ENCODE measurements at regions not wholly inside any gene's neighbourhood (a gene's known extent, or its start where the extent isn't known, plus 50 kb on each side); places are given as distances from the start of the nearest gene placed in this dataset.
"Not testable (repeated sequence)": the region's sequence is repeated elsewhere in the genome, so short reads cannot be mapped to it uniquely, and the experiment has no call there.

GRCh38 chr11:37843603-37844002 lies 1245.6 kb upstream of the RAG2 start:
- in situ Hi-C loops (cut with MboI; ENCODE audit: low sequenced_read_pairs), result no loop called here

DNA sequence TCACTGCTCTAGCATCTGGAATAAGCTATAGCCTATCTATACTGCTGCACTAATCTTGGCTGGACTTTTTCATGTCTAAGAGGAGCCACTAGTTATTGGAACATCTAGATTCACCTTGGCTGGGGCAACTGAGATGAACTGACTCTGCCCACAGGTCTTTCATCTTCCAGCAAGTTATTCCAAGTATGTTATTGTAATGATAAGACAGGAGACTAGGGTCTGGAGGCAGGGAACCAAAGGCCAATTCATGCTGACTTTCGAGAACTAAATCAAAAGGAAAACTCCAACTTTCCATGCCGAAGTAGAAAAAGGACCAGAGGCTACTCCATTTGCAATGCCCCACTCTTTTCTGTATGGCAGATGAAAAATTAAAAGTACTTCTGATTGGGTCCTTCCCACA lies 1243.0 kb upstream of the RAG2 start:
- in situ Hi-C loops (cut with MboI; ENCODE audit: low sequenced_read_pairs), result no loop called here

DNA sequence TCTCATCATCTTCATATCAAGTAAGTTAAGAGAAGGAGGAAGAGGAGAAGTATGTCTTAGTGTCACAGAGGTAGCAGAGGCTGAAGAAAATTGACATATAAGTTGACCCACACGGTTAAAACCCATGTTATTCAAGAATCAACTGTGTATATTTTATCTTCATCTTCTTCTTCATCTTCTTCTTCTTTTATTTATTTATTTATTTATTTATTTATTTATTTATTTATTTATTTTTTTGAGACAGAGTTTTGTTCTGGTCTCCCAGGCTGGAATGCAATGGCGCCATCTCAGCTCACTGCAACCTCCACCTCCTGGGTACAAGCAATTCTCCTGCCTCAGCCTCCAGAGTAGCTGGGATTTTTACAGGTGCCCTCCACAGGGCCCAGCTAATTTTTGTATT lies 1242.3 kb upstream of the RAG2 start:
- in situ Hi-C loops (cut with MboI; ENCODE audit: low sequenced_read_pairs), result not testable (repeated sequence)

- in situ Hi-C loops (cut with MboI; ENCODE audit: low sequenced_read_pairs), result no loop called here
These were observed 1232.5 kb upstream of the RAG2 start for GRCh38 chr11:37830529-37830928.

- in situ Hi-C loops (cut with MboI; ENCODE audit: low sequenced_read_pairs), result no loop called here
These were observed 1219.8 kb upstream of the RAG2 start for GRCh38 chr11:37817727-37818270.

DNA sequence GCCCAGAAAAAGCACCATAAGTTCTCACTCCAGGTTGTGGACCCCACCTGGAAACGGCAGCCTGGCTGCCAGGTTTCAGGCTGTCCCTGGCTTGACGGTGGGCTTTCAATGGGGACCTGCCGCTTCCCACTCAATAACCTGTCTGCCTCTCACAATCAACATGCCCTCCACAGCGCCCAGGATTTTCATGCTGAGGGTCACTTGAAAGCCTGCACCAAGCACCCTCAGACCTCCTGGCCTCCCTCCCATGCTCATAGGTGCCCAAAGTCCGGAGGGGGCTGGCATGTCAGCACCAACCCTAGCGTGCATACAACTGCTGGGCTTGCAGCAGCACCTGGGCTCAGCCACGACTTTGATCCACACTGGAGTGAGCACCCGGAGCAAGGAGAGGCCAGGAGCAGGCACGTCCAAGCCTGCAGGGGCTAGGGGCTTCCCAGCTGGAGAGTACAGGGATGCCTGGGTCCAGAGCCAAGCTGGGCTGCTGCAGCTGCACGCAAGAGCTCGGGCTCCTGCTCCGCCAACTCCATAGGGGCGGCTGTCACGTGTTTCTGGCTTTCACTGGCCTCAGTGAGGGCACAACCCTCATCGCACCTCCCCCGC lies 1214.3 kb upstream of the RAG2 start:
- in situ Hi-C loops (cut with MboI; ENCODE audit: low sequenced_read_pairs), result no loop called here

DNA sequence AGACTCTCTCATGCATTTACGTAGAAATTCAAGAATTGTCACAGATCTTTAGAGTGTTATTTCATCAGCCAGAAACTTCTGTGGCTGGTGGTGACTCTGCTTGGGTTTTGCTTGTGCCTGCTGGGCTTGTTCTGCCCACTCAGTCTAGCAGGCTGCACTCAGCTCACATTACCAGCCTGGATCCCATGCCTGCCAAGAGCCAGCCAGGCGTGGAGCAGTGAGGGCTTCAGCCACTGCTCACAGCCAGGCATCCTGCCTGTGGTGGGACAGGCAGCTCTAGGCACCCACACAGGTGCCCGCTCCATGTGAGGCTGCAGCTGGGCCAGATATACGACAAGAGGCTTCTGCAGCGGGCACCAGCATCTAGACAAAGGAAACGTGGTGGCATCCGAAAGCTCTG lies 1213.3 kb upstream of the RAG2 start:
- in situ Hi-C loops (cut with MboI; ENCODE audit: low sequenced_read_pairs), result no loop called here

DNA sequence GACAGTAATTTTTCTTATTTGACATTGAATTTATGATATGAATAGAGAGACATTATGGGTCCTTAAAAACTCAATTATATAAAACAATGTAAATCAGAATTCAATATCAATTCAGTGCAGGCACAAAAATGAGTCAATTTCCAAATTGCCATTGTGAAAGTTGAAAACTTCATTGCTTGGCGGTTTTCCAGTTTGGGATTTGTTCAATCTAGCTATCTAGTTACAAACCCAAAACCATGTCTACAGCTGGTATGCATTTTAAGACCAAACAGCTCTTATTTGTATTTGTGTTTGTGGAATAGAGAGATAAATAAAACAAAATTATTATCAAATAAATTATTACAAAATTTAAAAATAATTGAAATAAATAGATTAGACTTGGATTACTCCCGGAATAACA lies 1206.6 kb upstream of the RAG2 start:
- in situ Hi-C loops (cut with MboI; ENCODE audit: low sequenced_read_pairs), result no loop called here

DNA sequence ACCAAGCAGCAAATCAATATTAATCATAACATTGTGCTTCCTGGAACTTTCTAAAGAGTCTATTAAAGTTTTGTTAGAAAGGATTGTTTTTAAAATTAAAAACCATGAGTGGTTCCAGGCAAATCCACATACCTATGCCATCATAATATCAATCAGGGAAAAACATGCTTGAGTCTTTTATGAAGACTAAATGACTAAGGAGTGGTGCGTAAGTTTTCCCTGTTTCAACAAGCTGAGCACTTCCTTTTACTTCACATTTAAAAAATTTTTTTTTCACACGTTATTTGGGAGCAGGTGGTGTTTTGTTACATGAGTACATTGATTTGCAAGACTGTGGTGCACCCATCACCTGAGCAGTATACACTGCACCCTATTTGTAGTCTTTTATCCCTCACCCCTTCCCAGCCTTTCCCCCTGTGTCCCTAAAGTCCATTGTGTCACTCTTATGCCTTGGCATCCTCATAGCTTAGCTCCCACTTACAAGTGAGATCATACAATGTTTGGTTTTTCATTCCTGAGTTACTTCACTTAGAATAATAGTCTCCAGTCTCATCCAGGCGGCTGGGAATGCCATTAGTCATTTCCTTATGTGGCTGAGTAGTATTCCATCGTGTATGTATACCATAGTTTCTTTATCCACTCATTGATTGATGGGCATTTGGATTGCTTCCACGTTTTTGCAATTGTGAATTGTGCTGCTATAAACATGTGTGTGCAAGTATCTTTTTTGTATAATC lies 1190.3 kb upstream of the RAG2 start:
- in situ Hi-C loops (cut with MboI; ENCODE audit: low sequenced_read_pairs), result no loop called here

GRCh38 chr11:37786214-37786755 lies 1188.2 kb upstream of the RAG2 start:
- in situ Hi-C loops (cut with MboI; ENCODE audit: low sequenced_read_pairs), result no loop called here

- in situ Hi-C loops (cut with MboI; ENCODE audit: low sequenced_read_pairs), result no loop called here
These were observed 1176.4 kb upstream of the RAG2 start for GRCh38 chr11:37774441-37774840.

GRCh38 chr11:37770145-37770544 lies 1172.1 kb upstream of the RAG2 start:
- in situ Hi-C loops (cut with MboI; ENCODE audit: low sequenced_read_pairs), result no loop called here

GRCh38 chr11:37762079-37762478 lies 1164.0 kb upstream of the RAG2 start:
- in situ Hi-C loops (cut with MboI; ENCODE audit: low sequenced_read_pairs), result no loop called here

DNA sequence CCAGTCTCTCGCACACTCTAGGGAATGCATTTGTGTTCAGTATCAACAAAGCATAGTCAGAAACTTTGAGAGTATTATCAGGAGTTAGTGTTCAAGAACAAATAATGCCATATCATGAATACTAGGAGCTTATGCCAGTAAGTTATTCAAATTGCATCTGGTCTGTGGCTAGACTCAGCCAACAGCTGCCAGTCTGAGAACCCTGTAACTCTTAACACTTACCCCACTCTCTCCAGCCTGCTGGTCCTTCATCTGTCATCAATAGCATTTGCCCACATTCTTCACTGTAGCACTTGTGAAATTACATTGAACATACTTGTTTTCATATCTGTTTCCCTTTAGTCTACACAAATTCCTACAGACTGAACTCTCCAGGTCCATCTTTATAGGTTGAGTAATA lies 1157.5 kb upstream of the RAG2 start:
- in situ Hi-C loops (cut with MboI; ENCODE audit: low sequenced_read_pairs), result no loop called here

- in situ Hi-C loops (cut with MboI; ENCODE audit: low sequenced_read_pairs), result no loop called here
These were observed 1150.6 kb upstream of the RAG2 start for GRCh38 chr11:37748641-37749040.

GRCh38 chr11:37747121-37747520 lies 1149.1 kb upstream of the RAG2 start:
- in situ Hi-C loops (cut with MboI; ENCODE audit: low sequenced_read_pairs), result no loop called here

DNA sequence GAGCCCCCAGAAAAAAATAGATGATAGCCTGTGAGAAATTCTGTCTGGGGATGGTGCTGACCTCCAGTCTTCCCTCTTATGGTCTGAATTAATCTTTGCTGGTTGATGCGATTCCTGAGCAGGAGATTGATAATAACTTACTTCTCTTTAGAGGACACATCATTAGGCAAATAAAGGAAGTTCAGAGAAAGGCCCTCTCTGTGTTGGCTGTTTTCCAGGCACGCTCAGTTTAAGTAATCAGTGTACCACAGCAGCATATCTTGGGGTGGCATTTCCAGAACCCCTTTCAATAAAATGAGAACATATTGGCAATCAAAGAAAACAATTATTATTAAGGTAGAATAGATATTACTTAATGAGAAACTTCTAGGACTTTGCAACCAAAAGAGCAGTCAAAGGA lies 1129.3 kb upstream of the RAG2 start:
- in situ Hi-C loops (cut with MboI; ENCODE audit: low sequenced_read_pairs), result no loop called here

DNA sequence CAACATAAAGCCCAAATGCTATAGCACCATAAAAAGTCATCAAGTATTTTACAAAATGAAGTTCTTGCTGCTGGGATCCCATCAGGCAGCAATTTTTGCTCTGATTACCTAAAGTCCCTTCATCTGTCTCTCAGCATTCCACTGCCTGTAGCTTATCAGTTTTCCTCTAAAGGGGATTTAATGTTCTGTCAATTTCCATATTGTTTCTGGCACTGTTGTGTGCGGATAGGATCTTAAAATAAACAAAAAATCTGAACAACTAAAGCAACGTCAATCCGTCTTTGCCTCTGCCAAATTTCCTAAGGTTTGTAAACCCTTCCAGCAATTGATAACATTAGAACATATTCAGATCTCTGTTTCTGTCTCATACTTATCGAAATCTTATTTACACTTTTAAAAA lies 1126.3 kb upstream of the RAG2 start:
- in situ Hi-C loops (cut with MboI; ENCODE audit: low sequenced_read_pairs), result no loop called here

DNA sequence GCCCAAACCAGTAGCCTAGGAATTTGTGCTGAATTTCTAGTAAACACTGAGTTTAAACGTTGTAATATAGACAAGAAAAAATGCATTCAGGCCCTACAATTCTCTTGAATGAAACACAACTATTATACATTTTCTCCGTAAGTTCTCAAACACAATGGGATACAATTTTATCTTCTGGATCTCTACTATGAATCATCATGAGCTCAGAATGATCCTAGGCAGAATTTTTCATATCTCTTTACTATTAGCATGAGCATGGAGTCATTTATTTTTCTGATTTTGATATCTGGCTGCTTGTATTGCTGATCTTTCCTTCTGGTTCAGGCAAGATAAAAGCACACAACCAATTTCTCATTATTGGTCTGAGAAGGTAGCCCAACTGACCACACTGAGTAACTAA lies 1123.4 kb upstream of the RAG2 start:
- in situ Hi-C loops (cut with MboI; ENCODE audit: low sequenced_read_pairs), result no loop called here

DNA sequence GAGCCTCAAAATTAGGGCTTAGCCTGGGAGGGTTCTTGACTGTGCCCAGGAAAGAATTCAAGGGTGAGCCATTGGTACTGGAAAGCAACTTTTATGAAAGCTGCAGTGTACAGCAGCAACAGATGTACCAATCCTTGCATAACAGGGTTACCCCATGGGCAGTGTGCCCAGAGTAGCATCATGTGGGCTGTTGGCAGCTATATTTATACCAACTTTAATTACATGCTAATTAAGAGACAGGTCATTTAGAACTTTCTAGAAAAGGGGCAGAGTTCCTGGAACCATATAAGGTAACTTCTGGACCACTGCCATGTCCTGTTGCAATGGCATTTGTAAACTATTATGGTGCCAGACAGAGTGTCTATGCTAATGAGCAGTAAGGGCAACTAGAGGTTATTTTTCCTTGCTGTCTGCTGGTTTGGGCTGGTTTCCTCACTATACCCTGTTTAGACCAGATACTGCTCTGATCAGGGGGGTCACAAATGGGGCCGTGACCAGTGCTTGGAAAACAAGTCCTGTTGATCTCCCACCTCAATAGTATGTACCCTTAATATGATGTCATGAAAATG lies 1120.5 kb upstream of the RAG2 start:
- in situ Hi-C loops (cut with MboI; ENCODE audit: low sequenced_read_pairs), result no loop called here

DNA sequence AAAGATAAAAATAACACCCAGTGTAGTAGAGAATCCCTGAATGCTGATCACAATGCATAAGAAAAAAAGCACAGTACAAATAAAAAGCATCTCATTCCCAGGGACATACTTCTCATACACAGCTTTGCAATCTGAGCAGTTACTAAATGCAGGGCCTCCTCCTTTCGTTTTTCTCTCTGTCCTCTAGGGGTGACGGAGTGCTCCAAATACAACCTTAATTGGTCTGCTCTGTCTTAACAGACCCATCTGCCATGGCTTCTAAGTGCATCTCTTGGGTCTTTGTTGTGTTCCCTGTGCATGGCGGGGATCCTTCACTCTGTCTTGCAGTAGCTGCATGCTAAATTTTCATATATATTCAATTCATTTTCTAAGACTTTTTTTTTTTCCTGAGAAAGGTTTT lies 1114.2 kb upstream of the RAG2 start:
- in situ Hi-C loops (cut with MboI; ENCODE audit: low sequenced_read_pairs), result no loop called here

DNA sequence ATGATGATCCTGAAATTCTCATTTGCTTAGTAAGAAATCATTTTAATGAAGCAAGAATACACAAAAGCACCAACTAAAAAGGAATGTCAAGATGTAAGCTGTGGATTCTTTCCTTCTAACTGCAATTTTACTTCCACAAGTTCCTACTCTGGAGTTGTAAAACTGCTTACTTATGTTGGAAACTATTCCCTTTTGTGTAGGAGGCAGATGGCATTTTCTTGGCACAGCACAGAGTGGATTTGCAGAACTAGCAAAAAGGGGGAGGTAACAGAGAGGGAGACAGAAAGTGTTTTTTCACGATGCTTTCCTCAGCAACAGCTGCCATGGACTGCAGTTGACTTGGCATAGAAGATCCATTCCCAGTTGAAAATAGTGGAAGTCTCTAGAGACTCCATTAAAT lies 1112.0 kb upstream of the RAG2 start:
- in situ Hi-C loops (cut with MboI; ENCODE audit: low sequenced_read_pairs), result no loop called here
